Peyer's patch (tissue), 4 donors: ENCODE measurements at regions not wholly inside any gene's neighbourhood (a gene's known extent, or its start where the extent isn't known, plus 50 kb on each side); places are given as distances from the start of the nearest gene placed in this dataset.
A peak's percentile ranks its signal among the peaks of the same experiment; 100 is the strongest.
"Not testable (repeated sequence)": the region's sequence is repeated elsewhere in the genome, so short reads cannot be mapped to it uniquely, and the experiment has no call there.

ENCODE experiments used
- DNase-seq, 3 donors: peaks; one replicate each; pipeline ENCODE4 v3.0.0-alpha.2; 2017 to 2019
- H3K27ac ChIP-seq, 4 donors: fragments of 200-600 bp; sonication (generic); one replicate each; pipeline ENCODE4 v1.5.1; 2016 to 2019
- H3K27me3 ChIP-seq, 2 donors: fragments of 200-600 bp; sonication (generic); one replicate each; pipeline ENCODE4 v1.5.1; 2019
- H3K36me3 ChIP-seq, 3 donors: fragments of 200-600 bp; sonication (generic); one replicate each; pipeline ENCODE4 v1.5.1; 2016 to 2019
- H3K4me1 ChIP-seq, 4 donors: fragments of 200-600 bp; sonication (generic); one replicate each; pipeline ENCODE4 v1.5.1; 2016 to 2019
- H3K4me3 ChIP-seq, 4 donors: fragments of 200-600 bp; sonication (generic); 1 replicate in 3 of 4; 2 replicates in 1 of 4; pipeline ENCODE4 v1.5.1; 2016 to 2019; ENCODE audit warnings: mild to moderate bottlenecking in 1 of 4
- H3K9me3 ChIP-seq, 4 donors: fragments of 200-600 bp; sonication (generic); one replicate each; pipeline ENCODE4 v1.5.1; 2016 to 2019; ENCODE audit warnings: mild to moderate bottlenecking in 1 of 4
- POLR2A ChIP-seq, 2 donors: fragments of 450-650 bp; IDR thresholded peaks; one replicate each; pipeline ENCODE4 v1.5.1; 2017; ENCODE audit warnings: antibody characterized with exemption in 2 of 2, mild to moderate bottlenecking in 2 of 2, moderate library complexity in 2 of 2
- TF ChIP-seq, protein P1 (sequence below), 6 experiments: fragments of 450-650 bp in 4 of 6; fragments of 200-600 bp in 2 of 6; sonication (generic) in 1 of 6; IDR thresholded peaks; one replicate each; pipeline ENCODE4 v1.5.1; 2017 to 2019; ENCODE audit warnings: antibody characterized with exemption in 6 of 6, mild to moderate bottlenecking in 3 of 6, moderate library complexity in 1 of 6

DNA sequence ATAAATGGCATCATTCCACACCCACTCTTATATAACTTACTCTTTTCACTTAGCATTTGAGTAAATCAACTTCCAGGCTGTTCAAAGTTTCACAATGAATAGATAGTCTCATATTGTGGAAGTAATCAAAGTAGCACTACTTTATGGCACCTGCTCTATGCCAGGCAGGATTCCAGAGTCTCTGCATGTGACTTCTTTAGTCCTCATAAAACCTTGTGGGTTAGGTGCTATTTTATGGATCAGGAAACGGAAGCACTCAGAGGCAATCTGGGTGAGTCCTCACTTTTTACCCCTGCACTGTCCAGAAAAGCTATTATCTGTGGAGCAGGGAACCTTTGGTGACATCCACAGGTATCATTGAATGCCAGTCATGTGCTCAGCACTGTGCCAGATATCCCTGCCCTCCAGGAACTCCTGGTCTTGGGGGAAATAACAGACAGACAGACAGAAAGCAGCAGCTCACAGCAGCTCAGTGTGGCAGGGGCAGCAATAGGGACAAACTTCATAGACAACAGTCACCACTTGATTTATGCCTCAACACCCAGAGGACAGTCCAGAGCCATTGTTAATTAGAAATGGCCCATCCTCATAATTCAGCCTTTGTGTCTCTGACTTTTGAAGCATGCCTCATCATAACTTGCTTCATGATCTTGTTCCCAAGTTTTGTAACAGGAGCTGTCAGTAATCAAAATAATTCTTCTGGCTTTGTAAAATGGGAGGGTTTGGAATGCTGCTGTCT lies 160.6 kb downstream of the SEC23IP start:
- H3K9me3 ChIP-seq = no peaks in the 10 kb centered on the region
- DNase-seq = peak in 1 of 3 donors; percentile 51
- TF ChIP-seq, protein P1, sequence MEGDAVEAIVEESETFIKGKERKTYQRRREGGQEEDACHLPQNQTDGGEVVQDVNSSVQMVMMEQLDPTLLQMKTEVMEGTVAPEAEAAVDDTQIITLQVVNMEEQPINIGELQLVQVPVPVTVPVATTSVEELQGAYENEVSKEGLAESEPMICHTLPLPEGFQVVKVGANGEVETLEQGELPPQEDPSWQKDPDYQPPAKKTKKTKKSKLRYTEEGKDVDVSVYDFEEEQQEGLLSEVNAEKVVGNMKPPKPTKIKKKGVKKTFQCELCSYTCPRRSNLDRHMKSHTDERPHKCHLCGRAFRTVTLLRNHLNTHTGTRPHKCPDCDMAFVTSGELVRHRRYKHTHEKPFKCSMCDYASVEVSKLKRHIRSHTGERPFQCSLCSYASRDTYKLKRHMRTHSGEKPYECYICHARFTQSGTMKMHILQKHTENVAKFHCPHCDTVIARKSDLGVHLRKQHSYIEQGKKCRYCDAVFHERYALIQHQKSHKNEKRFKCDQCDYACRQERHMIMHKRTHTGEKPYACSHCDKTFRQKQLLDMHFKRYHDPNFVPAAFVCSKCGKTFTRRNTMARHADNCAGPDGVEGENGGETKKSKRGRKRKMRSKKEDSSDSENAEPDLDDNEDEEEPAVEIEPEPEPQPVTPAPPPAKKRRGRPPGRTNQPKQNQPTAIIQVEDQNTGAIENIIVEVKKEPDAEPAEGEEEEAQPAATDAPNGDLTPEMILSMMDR (IDR thresholded peaks at IDR 0.05) = no peak
- TF ChIP-seq POLR2A (IDR thresholded peaks at IDR 0.05) = no peak
- H3K4me3 ChIP-seq = no peak overlapping the region
- no peaks in the 10 kb centered on the region for H3K27me3 ChIP-seq
- no peaks in the 10 kb centered on the region for H3K36me3 ChIP-seq
- peak overlapping the region in 1 of 4 donors; percentile 25 for H3K27ac ChIP-seq
- H3K4me1 ChIP-seq = no peaks in the 10 kb centered on the region

DNA sequence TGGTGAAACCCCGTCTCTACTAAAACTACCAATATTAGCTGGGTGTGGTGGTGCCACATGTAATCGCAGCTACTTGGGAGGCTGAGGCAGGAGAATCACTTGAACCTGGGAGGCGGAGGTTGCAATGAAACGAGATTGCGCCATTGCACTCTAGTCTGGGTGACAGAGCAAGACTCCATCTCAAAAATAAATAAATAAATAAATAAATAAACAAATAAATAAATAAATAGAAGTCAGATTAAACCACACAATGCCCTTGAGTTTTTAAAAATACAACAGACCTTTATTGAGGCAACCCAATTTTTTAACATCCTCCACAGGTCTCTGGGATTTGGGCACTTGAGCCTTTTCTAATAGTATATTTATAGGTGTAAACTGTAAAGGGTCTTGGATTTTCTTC lies 167.3 kb downstream of the SEC23IP start:
- H3K4me1 ChIP-seq, H3K27me3 ChIP-seq, H3K4me3 ChIP-seq, H3K36me3 ChIP-seq, H3K9me3 ChIP-seq, H3K27ac ChIP-seq, DNase-seq: not testable (repeated sequence)

DNA sequence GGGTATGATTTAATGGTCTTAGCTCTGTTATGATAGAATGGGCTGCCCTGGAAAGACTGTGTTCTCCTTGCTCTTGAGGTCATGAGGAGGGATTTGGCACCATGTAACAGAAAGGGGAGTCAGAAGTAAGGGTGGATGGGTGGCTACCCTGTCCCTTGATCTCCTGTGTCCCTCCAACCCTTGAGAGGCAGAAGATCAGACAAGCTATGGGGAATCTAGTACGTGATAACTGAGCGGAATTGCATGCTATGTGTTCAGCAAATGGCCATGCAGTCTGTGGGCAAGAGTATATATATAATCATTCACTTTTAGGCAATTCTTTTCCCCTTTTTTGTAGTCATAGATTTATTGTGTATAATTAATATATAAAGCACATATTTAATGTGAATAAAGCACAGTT lies 174.9 kb downstream of the SEC23IP start:
- Histone ChIP-seq H3K36me3 (no peaks in the 10 kb centered on the region), H3K4me3 (no peak overlapping the region), H3K27ac (no peak overlapping the region), H3K4me1 (no peaks in the 10 kb centered on the region), H3K27me3 (no peaks in the 10 kb centered on the region), H3K9me3 (no peaks in the 10 kb centered on the region)
- no peak for TF ChIP-seq POLR2A (IDR thresholded peaks at IDR 0.05)
- TF ChIP-seq, protein P1 (IDR thresholded peaks at IDR 0.05) = no peak
- no peak for DNase-seq

DNA sequence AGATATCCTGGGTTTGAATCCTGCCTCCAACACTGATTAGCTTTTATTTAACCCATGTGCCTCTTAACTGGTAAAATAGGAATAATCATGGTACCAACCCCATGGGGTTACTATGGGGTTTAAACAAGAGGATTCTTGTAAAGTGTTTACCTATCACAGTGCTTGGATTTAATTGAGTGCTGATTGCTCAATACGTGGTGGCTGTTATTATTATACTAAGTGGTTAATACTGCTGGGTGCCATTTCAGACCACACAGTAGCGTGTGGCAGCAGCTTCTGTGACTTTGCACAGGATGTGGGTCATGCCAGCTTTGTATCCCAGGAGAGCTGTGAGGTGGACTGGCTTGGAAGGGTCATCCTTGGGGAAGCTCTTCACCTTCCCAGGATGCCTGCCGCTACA lies 177.2 kb downstream of the SEC23IP start:
- no peak overlapping the region for H3K4me3 ChIP-seq
- H3K36me3 ChIP-seq = no peaks in the 10 kb centered on the region
- no peak for TF ChIP-seq POLR2A (IDR thresholded peaks at IDR 0.05)
- TF ChIP-seq, protein P1 (IDR thresholded peaks at IDR 0.05) = no peak
- H3K9me3 ChIP-seq = no peaks in the 10 kb centered on the region
- H3K27ac ChIP-seq = no peak overlapping the region
- H3K27me3 ChIP-seq = no peaks in the 10 kb centered on the region
- no peak for DNase-seq
- no peaks in the 10 kb centered on the region for H3K4me1 ChIP-seq

DNA sequence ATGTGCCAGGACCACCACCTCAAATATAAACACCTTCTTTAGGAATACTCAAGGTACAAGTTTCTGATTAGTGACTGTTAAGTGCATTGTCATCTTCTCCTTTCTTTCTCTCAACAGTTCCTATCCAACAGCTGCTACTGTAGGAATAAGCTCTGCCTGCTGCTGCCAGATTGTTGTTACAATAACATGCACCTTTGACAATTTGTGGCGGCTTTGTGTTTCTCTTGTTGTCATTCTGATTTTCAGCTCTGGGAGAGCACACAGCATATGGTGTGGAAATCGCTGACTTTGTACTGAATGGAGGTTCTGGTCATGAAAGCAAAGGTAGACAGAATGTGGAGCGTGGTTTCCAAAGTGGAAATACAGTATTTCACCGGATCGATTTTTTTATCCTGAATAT lies 182.8 kb downstream of the SEC23IP start:
- Histone ChIP-seq H3K27me3 (no peaks in the 10 kb centered on the region), H3K4me1 (no peaks in the 10 kb centered on the region), H3K27ac (no peak overlapping the region), H3K9me3 (no peaks in the 10 kb centered on the region), H3K4me3 (no peak overlapping the region), H3K36me3 (no peaks in the 10 kb centered on the region)
- no peak for DNase-seq
- TF ChIP-seq POLR2A (IDR thresholded peaks at IDR 0.05) = no peak
- TF ChIP-seq, protein P1 (IDR thresholded peaks at IDR 0.05) = no peak

DNA sequence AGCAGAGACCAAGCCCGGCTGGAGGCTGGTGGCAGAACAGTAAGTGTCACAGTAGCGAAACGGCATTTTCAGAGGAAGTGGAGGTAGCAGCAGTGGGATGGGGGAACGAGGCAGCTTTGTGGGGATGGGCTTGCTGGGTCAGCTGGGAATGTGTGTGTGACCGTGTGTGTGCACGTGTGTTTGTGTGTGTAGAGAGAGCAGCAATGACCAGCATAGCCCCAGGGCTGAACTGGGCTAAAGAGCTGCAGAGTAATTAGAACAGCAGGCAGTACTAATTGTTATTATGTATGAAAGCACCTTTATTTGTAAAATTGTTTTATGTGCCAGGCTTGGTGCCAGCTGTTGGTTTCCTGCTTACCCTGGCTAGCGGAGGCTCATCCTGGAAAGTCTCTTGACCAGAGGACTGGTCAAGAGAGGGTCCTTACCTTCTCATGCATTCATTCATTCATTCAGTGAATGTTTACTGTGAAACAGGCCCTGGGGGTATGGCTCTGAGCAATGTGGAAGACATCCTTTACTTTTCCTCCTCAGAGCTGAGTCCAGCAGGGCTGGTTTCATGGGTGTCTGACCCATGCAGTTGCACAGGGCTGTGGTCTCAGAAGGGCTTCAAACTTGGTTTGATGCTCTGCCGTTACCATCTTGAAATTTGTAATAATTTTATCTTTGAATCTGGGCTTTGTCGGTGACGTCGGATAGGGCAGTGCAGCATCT lies 184.6 kb downstream of the SEC23IP start:
- Histone ChIP-seq H3K27ac (no peak overlapping the region), H3K4me3 (no peak overlapping the region), H3K36me3 (no peaks in the 10 kb centered on the region), H3K4me1 (no peaks in the 10 kb centered on the region), H3K9me3 (no peaks in the 10 kb centered on the region), H3K27me3 (no peaks in the 10 kb centered on the region)
- TF ChIP-seq, protein P1 (IDR thresholded peaks at IDR 0.05) = no peak
- no peak for DNase-seq
